Endothelial cell of umbilical vein (primary cell): ENCODE measurements at regions not wholly inside any gene's neighbourhood (a gene's known extent, or its start where the extent isn't known, plus 50 kb on each side); places are given as distances from the start of the nearest gene placed in this dataset.

Experiments
- EZH2 ChIP-seq: IDR thresholded peaks from 2 replicates; pipeline ENCODE4 v1.6.1; 2012; ENCODE audit warnings: borderline replicate concordance, low read depth, mild to moderate bottlenecking, moderate library complexity, low read length, inconsistent platforms; ENCODE audit not compliant: severe bottlenecking
- JUN ChIP-seq: IDR thresholded peaks from 2 replicates; pipeline ENCODE4 v1.6.1; 2011; ENCODE audit warnings: borderline replicate concordance, low read depth; ENCODE audit not compliant: insufficient read length, insufficient read depth
- MYC ChIP-seq: IDR thresholded peaks from one replicate; pipeline ENCODE4 v1.6.1; 2011; ENCODE audit warnings: mild to moderate bottlenecking, low read depth, low read length
- POLR2A ChIP-seq: IDR thresholded peaks from 2 replicates; pipeline ENCODE4 v1.6.1; 2012; ENCODE audit warnings: low read depth, mild to moderate bottlenecking, control low read depth, low read length
- TF ChIP-seq, protein P1 (sequence below), 2 donors: IDR thresholded peaks; 1 replicate in 1 of 2; 2 replicates in 1 of 2; pipeline ENCODE4 v1.5.1; 2011; ENCODE audit warnings: low read length in 2 of 2, mild to moderate bottlenecking in 2 of 2, moderate library complexity in 2 of 2, control low read depth in 1 of 2, inconsistent platforms in 1 of 2, low read depth in 1 of 2; ENCODE audit not compliant: insufficient read depth in 1 of 2; ENCODE audit errors: extremely low read depth in 1 of 2
- TF ChIP-seq, protein P2 (sequence below): IDR thresholded peaks from 2 replicates; pipeline ENCODE4 v1.6.1; 2011; ENCODE audit not compliant: insufficient read depth, insufficient read length

DNA sequence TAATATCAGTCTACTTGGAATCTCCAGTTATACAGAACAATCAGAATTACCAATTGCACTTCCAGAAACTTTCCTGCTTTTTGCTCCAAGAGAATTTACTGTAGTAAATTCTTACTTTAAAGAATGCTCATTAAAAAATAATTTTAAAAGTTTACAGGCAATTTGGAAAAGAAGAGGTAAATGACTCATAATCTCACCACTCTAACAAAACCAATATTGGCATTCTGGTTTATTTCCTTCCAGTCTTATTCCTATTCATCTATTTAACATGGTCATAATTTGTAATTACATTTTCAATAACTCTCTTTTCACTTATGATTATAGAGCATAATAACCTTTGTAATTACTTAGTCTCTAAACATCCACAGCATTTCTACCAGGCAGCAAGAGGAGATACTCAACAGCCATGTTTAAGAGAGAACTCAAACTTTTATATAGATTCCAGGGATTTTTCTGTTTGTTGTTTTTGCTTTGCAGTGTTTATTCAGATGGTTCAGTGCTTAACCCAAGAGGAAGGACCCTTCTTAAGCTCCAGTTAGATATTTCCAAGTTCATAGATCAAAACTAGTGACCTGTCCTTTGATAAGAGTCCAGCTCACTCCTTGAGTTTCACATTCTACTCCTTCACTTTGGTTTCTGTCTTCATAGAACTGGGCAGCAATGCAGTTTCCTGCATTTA is 464.7 kb downstream of the TXNL1 start:
- TF ChIP-seq, protein P1, sequence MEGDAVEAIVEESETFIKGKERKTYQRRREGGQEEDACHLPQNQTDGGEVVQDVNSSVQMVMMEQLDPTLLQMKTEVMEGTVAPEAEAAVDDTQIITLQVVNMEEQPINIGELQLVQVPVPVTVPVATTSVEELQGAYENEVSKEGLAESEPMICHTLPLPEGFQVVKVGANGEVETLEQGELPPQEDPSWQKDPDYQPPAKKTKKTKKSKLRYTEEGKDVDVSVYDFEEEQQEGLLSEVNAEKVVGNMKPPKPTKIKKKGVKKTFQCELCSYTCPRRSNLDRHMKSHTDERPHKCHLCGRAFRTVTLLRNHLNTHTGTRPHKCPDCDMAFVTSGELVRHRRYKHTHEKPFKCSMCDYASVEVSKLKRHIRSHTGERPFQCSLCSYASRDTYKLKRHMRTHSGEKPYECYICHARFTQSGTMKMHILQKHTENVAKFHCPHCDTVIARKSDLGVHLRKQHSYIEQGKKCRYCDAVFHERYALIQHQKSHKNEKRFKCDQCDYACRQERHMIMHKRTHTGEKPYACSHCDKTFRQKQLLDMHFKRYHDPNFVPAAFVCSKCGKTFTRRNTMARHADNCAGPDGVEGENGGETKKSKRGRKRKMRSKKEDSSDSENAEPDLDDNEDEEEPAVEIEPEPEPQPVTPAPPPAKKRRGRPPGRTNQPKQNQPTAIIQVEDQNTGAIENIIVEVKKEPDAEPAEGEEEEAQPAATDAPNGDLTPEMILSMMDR (IDR thresholded peaks at IDR 0.05; ENCODE audit: extremely low read depth in 1 of 2, insufficient read depth in 1 of 2, low read depth in 1 of 2, low read length in 2 of 2): no peak
- TF ChIP-seq POLR2A: no peak
- no peak for TF ChIP-seq EZH2
- TF ChIP-seq, protein P2, sequence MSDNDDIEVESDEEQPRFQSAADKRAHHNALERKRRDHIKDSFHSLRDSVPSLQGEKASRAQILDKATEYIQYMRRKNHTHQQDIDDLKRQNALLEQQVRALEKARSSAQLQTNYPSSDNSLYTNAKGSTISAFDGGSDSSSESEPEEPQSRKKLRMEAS: no peak
- no peak for TF ChIP-seq MYC
- TF ChIP-seq JUN: no peak
